Uterus (tissue), 2 donors: ENCODE measurements at regions not wholly inside any gene's neighbourhood (a gene's known extent, or its start where the extent isn't known, plus 50 kb on each side); places are given as distances from the start of the nearest gene placed in this dataset.

Experiments
- POLR2A ChIP-seq, 2 donors: fragments of 450-650 bp; IDR thresholded peaks; one replicate each; pipeline ENCODE4 v1.6.1; 2016; ENCODE audit warnings: antibody characterized with exemption in 2 of 2, mild to moderate bottlenecking in 1 of 2, moderate library complexity in 1 of 2
- TF ChIP-seq, protein P1 (sequence below), 4 experiments: fragments of 200-600 bp in 2 of 4; fragments of 450-650 bp in 2 of 4; sonication (generic) in 2 of 4; IDR thresholded peaks; one replicate each; pipeline ENCODE4 v1.5.1; 2016 to 2019; ENCODE audit warnings: antibody characterized with exemption in 4 of 4, mild to moderate bottlenecking in 2 of 4, moderate library complexity in 1 of 4

DNA sequence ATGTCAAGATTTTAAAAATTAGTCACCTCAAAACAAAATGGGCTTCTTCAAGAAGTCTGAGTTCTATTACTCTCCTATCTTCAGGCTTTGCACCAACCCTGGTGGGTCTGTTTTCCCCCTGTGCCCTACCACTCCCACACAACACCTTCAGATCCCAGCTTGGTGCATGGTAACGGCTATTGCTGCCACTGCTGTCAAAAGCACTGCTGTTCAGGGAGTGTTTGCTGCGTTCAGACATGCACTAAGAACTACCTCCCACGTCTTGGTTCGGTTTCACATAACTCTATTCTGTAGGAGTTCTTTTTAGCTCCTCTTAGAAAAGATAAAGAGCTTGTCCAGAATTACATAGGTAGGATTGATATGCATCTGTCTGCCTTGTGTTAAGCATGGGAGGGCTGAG, 799.2 kb downstream of the NR2F2 start:
- TF ChIP-seq, protein P1, sequence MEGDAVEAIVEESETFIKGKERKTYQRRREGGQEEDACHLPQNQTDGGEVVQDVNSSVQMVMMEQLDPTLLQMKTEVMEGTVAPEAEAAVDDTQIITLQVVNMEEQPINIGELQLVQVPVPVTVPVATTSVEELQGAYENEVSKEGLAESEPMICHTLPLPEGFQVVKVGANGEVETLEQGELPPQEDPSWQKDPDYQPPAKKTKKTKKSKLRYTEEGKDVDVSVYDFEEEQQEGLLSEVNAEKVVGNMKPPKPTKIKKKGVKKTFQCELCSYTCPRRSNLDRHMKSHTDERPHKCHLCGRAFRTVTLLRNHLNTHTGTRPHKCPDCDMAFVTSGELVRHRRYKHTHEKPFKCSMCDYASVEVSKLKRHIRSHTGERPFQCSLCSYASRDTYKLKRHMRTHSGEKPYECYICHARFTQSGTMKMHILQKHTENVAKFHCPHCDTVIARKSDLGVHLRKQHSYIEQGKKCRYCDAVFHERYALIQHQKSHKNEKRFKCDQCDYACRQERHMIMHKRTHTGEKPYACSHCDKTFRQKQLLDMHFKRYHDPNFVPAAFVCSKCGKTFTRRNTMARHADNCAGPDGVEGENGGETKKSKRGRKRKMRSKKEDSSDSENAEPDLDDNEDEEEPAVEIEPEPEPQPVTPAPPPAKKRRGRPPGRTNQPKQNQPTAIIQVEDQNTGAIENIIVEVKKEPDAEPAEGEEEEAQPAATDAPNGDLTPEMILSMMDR (IDR thresholded peaks at IDR 0.05), result no peak
- TF ChIP-seq POLR2A (IDR thresholded peaks at IDR 0.05), result no peak
